GOT3 (cell line): ENCODE measurements at regions not wholly inside any gene's neighbourhood (a gene's known extent, or its start where the extent isn't known, plus 50 kb on each side); places are given as distances from the start of the nearest gene placed in this dataset.

Source experiments
- DNase-seq: peaks from one replicate; lab custom pipeline; 2025; ENCODE audit warnings: mixed read lengths; lab: John Stamatoyannopoulos, UW

GRCh38 chr18:56224669-56225561 lies 413.5 kb downstream of the TXNL1 start:
- DNase-seq: no peak

- DNase-seq: no peak
These were observed 417.0 kb downstream of the TXNL1 start for GRCh38 chr18:56221195-56222065.

- no peak for DNase-seq
These were observed 421.0 kb downstream of the TXNL1 start for GRCh38 chr18:56217406-56217805.

- no peak for DNase-seq
These were observed 423.7 kb downstream of the TXNL1 start for GRCh38 chr18:56214706-56215105.

- DNase-seq: no peak
These were observed 427.9 kb downstream of the TXNL1 start for GRCh38 chr18:56210520-56210919.

- DNase-seq: no peak
These were observed 430.4 kb downstream of the TXNL1 start for GRCh38 chr18:56207989-56208388.

- DNase-seq: no peak
These were observed 434.3 kb downstream of the TXNL1 start for GRCh38 chr18:56204052-56204451.

GRCh38 chr18:56202678-56203077 lies 435.7 kb downstream of the TXNL1 start:
- no peak for DNase-seq

- DNase-seq: no peak
These were observed 437.9 kb downstream of the TXNL1 start for GRCh38 chr18:56200381-56200911.

- no peak for DNase-seq
These were observed 438.6 kb downstream of the TXNL1 start for GRCh38 chr18:56199580-56200330.

GRCh38 chr18:56197241-56197859 lies 441.0 kb downstream of the TXNL1 start:
- no peak for DNase-seq

GRCh38 chr18:56196495-56197225 lies 441.7 kb downstream of the TXNL1 start:
- no peak for DNase-seq

GRCh38 chr18:56191334-56191733 lies 447.1 kb downstream of the TXNL1 start:
- no peak for DNase-seq

GRCh38 chr18:56189615-56190014 lies 448.8 kb downstream of the TXNL1 start:
- DNase-seq: no peak

GRCh38 chr18:56188529-56189275 lies 449.7 kb downstream of the TXNL1 start:
- no peak for DNase-seq

GRCh38 chr18:56186319-56186718 lies 452.1 kb downstream of the TXNL1 start:
- DNase-seq: no peak

- no peak for DNase-seq
These were observed 453.3 kb downstream of the TXNL1 start for GRCh38 chr18:56185126-56185525.

GRCh38 chr18:56176751-56177150 lies 461.6 kb downstream of the TXNL1 start:
- no peak for DNase-seq

GRCh38 chr18:56175330-56176001 lies 462.9 kb downstream of the TXNL1 start:
- no peak for DNase-seq
